ENCODE measurements at regions not wholly inside any gene's neighbourhood (a gene's known extent, or its start where the extent isn't known, plus 50 kb on each side); places are given as distances from the start of the nearest gene placed in this dataset.

GRCh38 chr22:47940211-47940610, 1177.8 kb downstream of the TBC1D22A start:
- TF ChIP-seq CTCF (IDR thresholded peaks at IDR 0.05) (no peak), POLR2A (IDR thresholded peaks at IDR 0.05) (no peak)

Measured in esophagus squamous epithelium (tissue), 4 donors.